GM18867 (cell line): ENCODE measurements at regions not wholly inside any gene's neighbourhood (a gene's known extent, or its start where the extent isn't known, plus 50 kb on each side); places are given as distances from the start of the nearest gene placed in this dataset.

Experiments used
- ATAC-seq: cut with Tn5 transposase; IDR thresholded peaks from one replicate; pipeline ENCODE4 v1.9.1; 2021; ENCODE audit warnings: mild to moderate bottlenecking, moderate library complexity; ENCODE audit not compliant: unreplicated experiment

DNA sequence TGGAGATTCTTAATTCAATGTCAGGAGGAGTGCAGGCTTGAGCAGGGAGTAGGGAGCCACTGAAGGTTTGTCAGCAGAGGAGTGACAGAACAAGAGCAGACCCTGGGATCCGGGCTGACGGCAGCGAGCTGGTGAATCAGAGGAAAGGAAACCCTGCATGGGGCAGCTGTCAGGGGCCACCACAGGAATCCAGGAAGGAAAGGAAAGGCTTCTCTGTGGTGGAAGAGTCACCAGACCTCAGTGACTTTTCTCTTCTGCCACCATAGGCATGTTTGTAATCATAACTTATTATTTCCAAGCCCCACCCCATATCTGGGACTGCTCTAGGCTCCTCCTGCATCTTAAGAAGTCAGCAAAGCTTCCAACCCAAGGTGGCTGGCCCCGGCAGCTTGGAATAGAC is 150.9 kb downstream of the BCOR start:
- ATAC-seq: no peak

DNA sequence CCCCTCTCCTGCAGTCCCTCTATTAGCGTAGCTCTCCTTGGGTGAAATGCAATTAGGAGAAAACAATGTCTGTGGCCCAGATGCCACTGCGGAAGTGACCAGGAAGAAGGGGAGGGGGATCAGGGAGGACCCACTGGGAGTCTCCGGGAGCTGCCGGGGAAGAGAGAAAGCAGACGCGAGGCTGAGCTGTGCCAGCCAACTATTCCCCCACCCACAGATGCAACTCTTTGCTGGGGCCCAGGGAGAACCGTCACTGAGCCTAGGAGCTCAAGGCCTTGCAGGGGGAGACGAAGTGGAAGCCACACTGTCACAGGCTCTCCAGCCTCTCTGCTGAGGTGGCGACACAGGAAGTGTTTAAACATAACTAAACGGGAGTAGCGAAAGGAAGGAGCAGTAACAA is 149.2 kb downstream of the BCOR start:
- ATAC-seq: no peak

DNA sequence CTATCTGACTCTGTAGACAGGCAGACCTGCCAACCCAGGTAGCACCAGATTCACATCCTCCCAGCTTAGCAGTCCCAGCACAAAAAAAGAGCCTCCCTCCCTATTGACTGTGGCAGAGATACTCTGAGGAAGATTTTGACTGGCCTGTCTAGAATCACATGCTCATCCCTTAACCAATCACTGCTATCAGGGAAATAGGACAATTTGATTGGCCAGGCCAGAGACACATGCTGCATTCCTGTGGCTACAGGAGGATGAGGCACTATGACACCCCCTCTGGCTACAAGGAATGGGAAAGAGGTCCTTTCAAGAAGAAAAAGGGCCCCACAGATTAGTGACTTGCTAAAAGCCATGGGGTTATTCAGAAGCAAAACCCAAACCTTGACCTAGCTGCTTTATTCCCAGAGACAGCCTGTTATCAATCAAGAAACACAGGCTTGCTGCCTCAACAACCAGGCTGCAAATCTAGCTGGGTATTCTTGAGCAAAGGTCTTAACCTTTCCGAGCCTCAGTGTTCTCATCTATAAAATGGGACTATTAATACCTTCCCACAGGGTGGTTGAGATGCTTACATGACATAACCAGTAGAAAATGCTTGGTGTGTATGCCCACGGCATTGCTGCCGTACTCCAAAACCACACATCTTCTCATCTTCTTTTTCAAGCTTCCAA is 147.6 kb downstream of the BCOR start:
- ATAC-seq: no peak

GRCh38 chrX:39952989-39953388 is 144.8 kb downstream of the BCOR start:
- ATAC-seq: no peak

GRCh38 chrX:39953879-39954278 is 143.9 kb downstream of the BCOR start:
- no peak for ATAC-seq

DNA sequence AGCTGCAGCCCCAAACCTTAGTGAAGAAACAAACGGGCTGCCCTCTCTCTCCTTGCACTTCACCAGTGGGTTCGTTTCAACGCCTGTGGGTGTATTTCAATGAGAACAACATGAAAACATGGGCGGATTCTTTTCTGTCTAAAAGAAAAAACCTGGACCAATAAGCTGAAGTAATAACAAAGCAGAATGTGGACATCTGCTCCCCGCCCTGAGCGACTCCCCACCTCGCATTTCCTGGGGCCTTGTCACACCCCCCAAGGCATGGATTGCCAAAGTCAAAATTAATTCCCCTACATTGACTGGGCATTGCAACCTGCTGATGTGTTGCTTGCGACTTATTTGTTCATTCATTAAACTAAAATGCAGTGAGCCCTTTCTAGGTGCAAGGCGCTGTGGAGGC is 142.9 kb downstream of the BCOR start:
- ATAC-seq: no peak

- no peak for ATAC-seq
Measured at GRCh38 chrX:39955625-39956024, 142.1 kb downstream of the BCOR start.

DNA sequence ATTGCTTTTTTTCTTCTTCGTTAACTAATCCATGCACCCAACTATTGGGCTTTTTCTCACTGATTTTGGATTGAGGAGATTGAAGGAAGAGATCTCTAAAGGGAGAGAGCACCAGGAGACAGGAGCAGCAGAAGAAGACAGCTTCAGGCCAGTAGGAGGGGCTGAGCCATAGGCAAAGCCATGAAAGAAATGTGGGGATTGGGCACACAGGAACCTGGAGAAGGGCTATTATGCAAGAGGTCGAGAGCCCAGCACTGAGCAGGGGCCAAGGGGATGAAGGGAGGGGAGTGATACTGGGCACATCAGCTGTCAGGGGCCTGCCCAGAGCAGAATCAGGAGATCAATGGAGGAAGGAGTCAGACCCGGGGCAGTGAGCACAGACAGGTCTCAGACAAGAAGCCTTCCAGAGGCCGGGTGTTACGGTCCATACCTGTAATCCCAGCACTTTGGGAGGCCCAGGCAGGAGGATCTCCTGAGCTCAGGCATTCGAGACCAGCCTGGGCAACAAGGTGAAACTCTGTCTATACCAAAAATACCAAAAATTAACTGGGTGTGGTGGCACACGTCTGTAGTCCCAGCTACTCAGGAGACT is 140.9 kb downstream of the BCOR start:
- ATAC-seq: no peak

GRCh38 chrX:39957816-39958566 is 139.8 kb downstream of the BCOR start:
- no peak for ATAC-seq

DNA sequence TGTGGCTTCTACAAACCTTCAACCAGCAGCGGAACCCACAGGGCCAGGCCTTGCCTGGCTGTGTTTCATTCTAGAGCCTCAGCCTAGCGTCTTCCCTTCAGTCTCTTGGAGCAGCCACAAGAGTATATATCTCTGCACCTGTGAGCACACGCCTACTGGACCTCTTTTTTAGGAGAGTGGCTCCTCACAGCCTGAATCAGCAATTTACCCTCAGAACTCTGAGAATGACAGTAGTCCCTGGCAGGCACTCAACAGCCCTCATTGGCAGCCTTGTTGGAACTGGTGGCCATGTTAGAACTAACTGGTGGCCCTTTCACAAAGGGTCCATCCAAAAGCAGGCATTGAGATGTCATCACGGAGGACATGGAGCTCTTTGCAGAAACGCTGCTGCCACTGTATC is 138.9 kb downstream of the BCOR start:
- no peak for ATAC-seq

- no peak for ATAC-seq
Measured at GRCh38 chrX:39960219-39960618, 137.5 kb downstream of the BCOR start.

DNA sequence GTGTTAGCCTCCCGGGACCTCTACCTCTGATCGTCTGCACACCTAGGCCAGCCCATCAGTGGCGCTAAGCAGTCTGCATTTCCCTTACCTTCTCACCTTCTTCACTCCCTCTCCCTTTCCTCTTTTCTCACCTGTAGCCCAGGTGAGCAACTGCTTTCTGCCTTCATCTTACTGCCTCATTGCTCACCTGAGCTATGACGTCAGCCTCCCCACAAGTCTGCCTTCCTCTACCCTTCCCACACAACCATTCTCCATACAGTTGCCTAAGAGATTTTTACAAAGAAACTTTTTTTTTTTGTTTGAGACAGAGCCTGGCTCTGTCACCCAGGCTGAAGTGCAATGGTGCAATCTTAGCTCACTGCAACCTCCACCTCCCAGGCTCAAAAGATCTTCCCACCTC is 136.3 kb downstream of the BCOR start:
- no peak for ATAC-seq

GRCh38 chrX:39965051-39965573 is 132.6 kb downstream of the BCOR start:
- no peak for ATAC-seq

- ATAC-seq: no peak
Measured at GRCh38 chrX:39966176-39966575, 131.6 kb downstream of the BCOR start.

DNA sequence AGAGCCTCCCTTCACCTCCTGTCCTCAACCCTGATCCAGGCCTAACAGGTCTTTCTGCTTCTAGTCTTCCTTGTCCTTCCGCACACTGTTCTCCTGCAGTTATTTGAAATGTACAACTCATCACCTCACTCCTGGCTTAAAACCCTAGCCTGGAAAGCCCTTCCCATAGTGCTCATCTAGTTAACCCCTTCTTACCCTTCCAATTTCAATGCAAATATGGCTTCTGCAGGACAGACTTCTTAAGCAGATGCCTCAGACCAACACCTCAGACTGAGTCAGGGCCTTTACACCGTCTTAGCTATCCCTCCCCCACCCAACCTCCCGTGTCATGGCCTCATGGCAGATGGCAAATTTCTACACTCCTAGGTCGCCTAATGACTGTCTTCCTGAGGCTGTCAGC is 130.4 kb downstream of the BCOR start:
- no peak for ATAC-seq

- ATAC-seq: no peak
Measured at GRCh38 chrX:39969099-39969818, 128.5 kb downstream of the BCOR start.

- no peak for ATAC-seq
Measured at GRCh38 chrX:39969819-39970504, 127.8 kb downstream of the BCOR start.

DNA sequence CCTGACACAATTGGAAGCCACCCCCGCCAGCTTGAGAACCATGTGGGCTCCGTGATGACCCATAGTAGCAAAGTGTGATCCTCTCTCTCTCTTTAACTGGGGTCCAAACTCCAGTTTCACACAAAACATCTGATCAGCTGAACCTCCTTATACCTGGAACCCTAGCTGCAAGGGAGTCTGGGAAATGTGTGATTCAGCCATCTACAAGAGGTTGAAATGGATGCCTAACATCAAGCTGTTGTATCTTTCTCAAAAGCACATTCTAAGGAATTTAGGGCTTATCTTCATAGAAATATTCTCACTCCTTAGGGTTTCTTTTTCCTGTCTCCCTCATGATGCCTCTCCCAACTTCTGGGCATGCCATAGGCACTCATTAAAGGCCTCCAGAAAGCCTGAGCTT is 126.0 kb downstream of the BCOR start:
- ATAC-seq: no peak

DNA sequence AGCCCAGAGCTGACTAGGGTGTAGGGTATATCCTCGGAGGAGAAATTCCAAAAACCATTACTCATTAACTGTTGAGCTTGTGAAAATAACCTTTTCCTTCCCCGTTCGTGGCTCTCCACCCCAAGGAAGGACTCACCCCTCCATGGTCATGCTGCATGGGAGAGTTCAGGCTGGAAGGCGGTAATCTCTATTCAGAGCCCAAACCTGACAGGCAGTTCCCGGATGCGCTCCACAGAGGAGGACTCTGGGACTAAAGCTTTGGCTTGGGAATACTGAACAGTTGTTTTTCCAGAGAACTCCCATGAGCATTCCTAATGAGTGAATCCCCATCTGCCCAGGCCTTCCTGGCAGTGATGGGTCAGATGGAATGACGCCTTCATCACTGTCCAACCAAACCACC is 125.4 kb downstream of the BCOR start:
- no peak for ATAC-seq

- ATAC-seq: no peak
Measured at GRCh38 chrX:39973810-39974209, 123.9 kb downstream of the BCOR start.

DNA sequence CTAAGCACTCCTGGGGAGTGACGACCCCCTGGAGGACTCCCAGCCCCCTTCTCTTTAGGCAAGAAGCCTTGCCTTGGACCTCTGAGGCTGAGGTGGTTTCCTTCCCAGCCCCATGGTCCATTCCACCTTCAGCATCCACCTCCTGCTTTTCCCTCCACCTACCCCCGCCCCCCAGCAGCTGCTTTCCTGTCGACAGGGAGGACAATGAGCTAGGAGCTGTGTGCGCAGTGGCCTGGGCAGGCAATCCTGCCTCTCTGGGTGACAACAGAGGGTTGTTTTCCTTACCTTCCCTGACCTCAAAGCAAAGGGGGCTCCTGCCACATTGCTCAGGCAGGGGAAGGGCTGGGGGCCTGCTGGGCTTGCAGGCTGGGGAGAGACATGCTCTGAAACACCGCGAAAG is 123.5 kb downstream of the BCOR start:
- no peak for ATAC-seq
